Choroid plexus epithelial cell (primary cell): ENCODE measurements at regions not wholly inside any gene's neighbourhood (a gene's known extent, or its start where the extent isn't known, plus 50 kb on each side); places are given as distances from the start of the nearest gene placed in this dataset.

Experiments
- DNase-seq: peaks from one replicate; pipeline ENCODE4 v3.0.0-alpha.2; 2010; ENCODE audit warnings: low read depth
- H3K4me3 ChIP-seq: 2 replicates; pipeline ENCODE4 v1.5.1; 2011; ENCODE audit warnings: low read depth, mild to moderate bottlenecking, control low read depth, low read length, moderate library complexity
- CTCF ChIP-seq: conservative IDR thresholded peaks from 2 replicates; pipeline ENCODE4 v1.5.1; 2011; ENCODE audit warnings: low read depth, mild to moderate bottlenecking, control low read depth, inconsistent platforms, low read length, moderate library complexity

DNA sequence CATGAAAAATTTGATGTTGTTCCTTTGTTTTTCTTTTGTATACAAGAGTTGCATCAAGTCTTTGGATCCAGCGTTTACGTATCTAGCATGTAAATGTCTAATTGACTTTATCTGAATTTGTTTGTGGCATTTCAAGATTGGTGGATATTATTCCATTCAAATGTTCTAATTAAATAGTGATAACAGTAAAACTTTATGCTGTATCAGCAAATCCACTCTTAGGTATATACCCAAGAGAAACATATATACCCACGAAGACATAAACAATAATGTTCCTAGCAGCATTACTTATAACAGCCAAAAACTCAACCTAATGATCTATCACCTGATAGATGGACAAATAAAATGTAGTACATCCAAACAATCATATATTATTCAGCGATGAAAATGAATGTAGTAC, 579.4 kb upstream of the LRATD1 start:
- no peak for TF ChIP-seq CTCF
- DNase-seq: no peak
- H3K4me3 ChIP-seq: no peak overlapping the region

DNA sequence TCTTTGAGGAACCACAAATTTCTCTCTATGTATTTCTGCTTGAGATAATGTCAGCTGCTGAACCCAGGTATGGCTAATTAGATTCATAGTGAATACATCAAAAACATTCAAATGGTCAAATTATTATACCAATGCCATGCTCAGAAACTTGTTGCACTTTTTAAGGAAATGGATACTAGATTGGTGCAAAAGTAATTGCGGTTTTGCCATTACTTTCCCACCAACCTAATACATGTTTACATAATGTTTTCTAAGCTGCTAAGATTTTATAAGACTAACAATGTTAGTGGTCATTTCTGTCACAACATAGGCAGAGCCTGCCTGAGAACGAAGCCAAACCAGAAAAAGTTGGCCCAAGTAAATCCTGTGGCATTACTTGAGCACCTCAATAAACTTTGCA, 568.2 kb upstream of the LRATD1 start:
- DNase-seq: no peak
- H3K4me3 ChIP-seq: no peak overlapping the region
- TF ChIP-seq CTCF: no peak

DNA sequence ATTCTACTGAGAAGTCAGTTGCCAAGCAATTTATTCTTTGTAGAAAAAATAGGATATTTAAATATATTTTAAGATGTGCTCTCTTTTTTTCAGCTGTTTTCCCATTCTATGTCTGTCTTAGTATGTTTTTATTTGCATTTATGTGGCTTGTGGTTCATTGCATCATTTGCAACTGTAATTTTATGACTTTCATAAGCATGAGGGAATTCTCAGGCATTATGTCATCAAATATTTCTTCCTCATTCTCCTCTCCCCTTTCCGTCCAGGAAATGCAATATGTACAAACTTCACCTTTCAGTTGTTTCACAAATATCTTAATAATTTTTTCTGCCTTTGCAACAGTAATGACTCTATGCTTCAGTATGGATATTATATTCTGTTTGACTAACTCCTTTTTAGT, 560.2 kb upstream of the LRATD1 start:
- DNase-seq: peak; percentile 0
- TF ChIP-seq CTCF: no peak
- no peak overlapping the region for H3K4me3 ChIP-seq

GRCh38 chr2:14074691-14075090, 557.8 kb upstream of the LRATD1 start:
- no peak for TF ChIP-seq CTCF
- H3K4me3 ChIP-seq: no peak overlapping the region
- no peak for DNase-seq

DNA sequence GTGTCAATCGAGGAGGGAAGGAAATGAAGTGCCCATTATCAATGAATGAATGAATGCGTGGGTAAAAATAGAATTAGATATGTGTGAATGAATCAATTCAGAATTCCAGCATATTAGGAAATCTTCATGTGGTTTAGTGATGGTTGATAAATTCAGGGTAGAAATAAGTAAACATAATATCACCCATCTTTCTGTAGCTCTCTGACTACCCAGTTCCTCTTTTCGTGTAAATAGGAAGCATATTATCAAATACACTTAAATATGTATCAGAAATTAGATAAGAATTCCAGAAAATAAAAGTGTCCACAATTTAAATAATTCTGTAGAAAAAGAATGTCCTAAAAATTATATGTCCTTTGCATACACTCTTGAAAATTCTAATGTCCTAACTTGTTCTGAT, 552.9 kb upstream of the LRATD1 start:
- TF ChIP-seq CTCF: no peak
- no peak for DNase-seq

GRCh38 chr2:14081521-14081920, 551.0 kb upstream of the LRATD1 start:
- DNase-seq: peak; percentile 1
- TF ChIP-seq CTCF: no peak
- H3K4me3 ChIP-seq: no peak overlapping the region

More for the DNA sequence above, 552.9 kb upstream of the LRATD1 start:
- H3K4me3 ChIP-seq: no peak overlapping the region

DNA sequence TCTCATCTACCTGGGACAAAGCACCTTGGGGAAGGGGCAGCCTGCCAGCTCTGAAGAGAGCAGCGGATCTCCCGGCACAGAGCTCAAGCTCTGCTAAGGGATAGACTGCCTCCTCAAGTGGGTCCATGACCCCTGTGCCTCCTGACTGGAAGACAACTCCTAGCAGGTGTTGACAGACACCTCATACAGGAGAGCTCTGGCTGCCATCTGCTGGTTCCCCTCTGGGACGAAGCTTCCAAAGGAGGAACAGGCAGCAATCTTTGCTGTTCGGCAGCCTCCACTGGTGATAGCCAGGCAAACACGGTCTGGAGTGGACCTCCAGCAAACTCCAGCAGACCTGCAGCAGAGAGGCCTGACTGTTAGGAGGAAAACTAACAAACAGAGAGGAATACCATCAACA, 549.9 kb upstream of the LRATD1 start:
- no peak for DNase-seq
- no peak for TF ChIP-seq CTCF
- no peak overlapping the region for H3K4me3 ChIP-seq
